HepG2 (cell line): ENCODE measurements at regions not wholly inside any gene's neighbourhood (a gene's known extent, or its start where the extent isn't known, plus 50 kb on each side); places are given as distances from the start of the nearest gene placed in this dataset.

Experiments used
- EHMT2 ChIP-seq: fragments of 200-600 bp; sonication (generic); IDR thresholded peaks from 2 replicates; pipeline ENCODE4 v1.7.0; 2017; ENCODE audit warnings: antibody characterized with exemption, low read depth, low read length, borderline replicate concordance
- FOXO1 ChIP-seq: sonication (generic); formaldehyde crosslinking; IDR thresholded peaks from 2 replicates; pipeline ENCODE4 v1.4.0; 2020; ENCODE audit warnings: missing genetic modification reagents
- KDM5B ChIP-seq: sonication (generic); formaldehyde crosslinking; IDR thresholded peaks from 2 replicates; pipeline ENCODE4 v1.4.0; 2020; ENCODE audit warnings: missing genetic modification reagents, mild to moderate bottlenecking, borderline replicate concordance
- MAFK ChIP-seq, 2 experiments: IDR thresholded peaks in 1 of 2; conservative IDR thresholded peaks in 1 of 2; 2 replicates each; pipeline ENCODE4 v1.6.1; 2011; ENCODE audit warnings: improper control_type of control experiment in 2 of 2, low read length in 2 of 2
- MTA3 ChIP-seq: sonication (generic); formaldehyde crosslinking; IDR thresholded peaks from 2 replicates; pipeline ENCODE4 v1.4.0; 2020; ENCODE audit warnings: missing genetic modification reagents
- POLR2AphosphoS5 ChIP-seq: IDR thresholded peaks from 2 replicates; pipeline ENCODE4 v1.6.1; 2012; ENCODE audit warnings: low read depth, low read length
- RBM22 ChIP-seq: fragments of 200-400 bp; formaldehyde crosslinking; optimal IDR thresholded peaks from 2 replicates; pipeline ENCODE3; 2017; ENCODE audit warnings: mild to moderate bottlenecking, low read length, moderate library complexity
- SOX5 ChIP-seq: IDR thresholded peaks from 2 replicates; pipeline ENCODE4 v1.6.1; 2016; ENCODE audit warnings: borderline replicate concordance
- TCF12 ChIP-seq, 2 experiments: fragments of 450-650 bp in 1 of 2; sonication (generic) in 1 of 2; formaldehyde crosslinking in 1 of 2; IDR thresholded peaks; 2 replicates each; pipeline versions ENCODE4 v1.6.1 to v1.8.0; 2017 to 2022; ENCODE audit warnings: antibody characterized with exemption in 1 of 2, mild to moderate bottlenecking in 1 of 2, missing genetic modification reagents in 1 of 2, moderate library complexity in 1 of 2
- ZBTB40 ChIP-seq, 2 experiments: fragments of 450-650 bp in 1 of 2; sonication (generic) in 1 of 2; formaldehyde crosslinking in 1 of 2; IDR thresholded peaks; 2 replicates each; pipeline versions ENCODE4 v1.6.1 to v1.8.0; 2016 to 2022; ENCODE audit warnings: antibody characterized with exemption in 1 of 2, mild to moderate bottlenecking in 1 of 2, missing genetic modification reagents in 1 of 2
- ZFP91 ChIP-seq: sonication (generic); formaldehyde crosslinking; IDR thresholded peaks from 2 replicates; pipeline ENCODE4 v1.9.0; 2022; ENCODE audit warnings: missing genetic modification reagents, mild to moderate bottlenecking, borderline replicate concordance
- ZNF160 ChIP-seq: sonication (generic); formaldehyde crosslinking; IDR thresholded peaks from 2 replicates; pipeline ENCODE4 v1.8.0; 2022; ENCODE audit warnings: mild to moderate bottlenecking, inconsistent platforms, missing genetic modification reagents
- ZNF225 ChIP-seq: sonication (generic); formaldehyde crosslinking; IDR thresholded peaks from 2 replicates; pipeline ENCODE4 v1.4.0; 2020; ENCODE audit warnings: mild to moderate bottlenecking, missing genetic modification reagents
- ZNF232 ChIP-seq: sonication (generic); formaldehyde crosslinking; IDR thresholded peaks from 2 replicates; pipeline ENCODE4 v1.4.0; 2020; ENCODE audit warnings: missing genetic modification reagents, borderline replicate concordance
- ZNF292 ChIP-seq: sonication (generic); formaldehyde crosslinking; IDR thresholded peaks from 2 replicates; pipeline ENCODE4 v1.8.1; 2022; ENCODE audit warnings: mild to moderate bottlenecking, low read depth, missing genetic modification reagents, borderline replicate concordance
- ZNF335 ChIP-seq: sonication (generic); formaldehyde crosslinking; IDR thresholded peaks from 2 replicates; pipeline ENCODE4 v1.4.0; 2020; ENCODE audit warnings: missing genetic modification reagents
- ZNF709 ChIP-seq: sonication (generic); formaldehyde crosslinking; IDR thresholded peaks from 2 replicates; pipeline ENCODE4 v1.5.0; 2020; ENCODE audit warnings: mild to moderate bottlenecking, missing genetic modification reagents
- ZNF792 ChIP-seq: IDR thresholded peaks from 2 replicates; pipeline ENCODE4 v1.6.1; 2016

DNA sequence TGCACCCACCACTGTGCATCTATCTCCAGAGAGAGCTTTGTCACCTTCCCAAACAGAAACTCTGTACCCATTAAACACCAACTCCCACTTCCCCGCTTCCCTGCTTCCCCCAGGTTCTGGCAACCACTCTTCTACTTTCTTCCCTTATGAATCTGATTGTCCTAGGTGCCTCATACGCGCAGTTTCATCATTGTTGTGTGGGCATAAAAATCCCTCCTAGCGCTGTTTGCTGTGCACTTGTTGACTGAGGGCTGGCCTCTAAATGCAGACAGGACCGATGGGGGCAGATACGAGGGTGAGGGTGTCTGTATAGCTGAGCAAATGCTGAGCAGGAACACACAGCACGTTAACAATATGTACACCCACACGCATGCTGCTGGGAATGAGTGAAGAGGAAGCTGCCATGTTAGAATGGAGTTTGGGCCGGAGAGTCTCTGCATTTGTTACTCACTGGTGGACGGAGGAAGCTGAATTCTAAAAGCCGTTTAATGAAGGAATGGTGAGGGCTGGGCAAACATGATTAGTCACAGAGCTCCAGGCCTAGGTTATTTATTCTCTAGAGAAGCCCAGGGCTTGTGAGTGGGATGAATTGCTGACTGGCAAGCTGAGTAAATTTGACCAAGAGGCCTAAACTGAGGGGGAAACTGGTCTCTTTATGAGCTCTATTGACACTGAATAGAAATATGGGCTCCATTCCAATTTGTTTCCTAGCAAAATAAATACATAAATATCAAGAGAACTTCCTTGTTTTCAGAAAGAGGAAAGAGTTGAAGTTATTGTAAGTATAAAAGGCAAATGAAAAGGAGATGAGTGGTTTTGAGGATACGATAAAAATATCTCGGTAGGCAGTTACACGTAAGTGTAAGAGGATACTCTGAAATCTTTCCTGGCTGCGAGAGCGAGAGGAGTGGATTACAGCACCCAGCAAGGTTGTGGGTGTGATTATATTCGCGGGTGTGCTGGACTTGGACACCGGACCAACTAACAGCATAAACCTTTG lies 95.9 kb upstream of the RPS6KA3 start (continued):
- TF ChIP-seq ZBTB40 (IDR thresholded peaks at IDR 0.05) (no peak), ZBTB40 (CRISPR knock-in tag; IDR thresholded peaks at IDR 0.05) (no peak; the same call in 1 of the 2 replicates), ZNF335 (CRISPR knock-in tag) (no peak), KDM5B (CRISPR knock-in tag) (no peak), ZNF709 (CRISPR knock-in tag) (no peak), EHMT2 (no peak), FOXO1 (no peak; the same call in 1 of the 2 replicates), ZNF160 (CRISPR knock-in tag) (no peak), MAFK (conservative IDR thresholded peaks at IDR 0.05 in 1 of 2, IDR thresholded peaks at IDR 0.05 in 1 of 2; ENCODE audit: low read length in 2 of 2) (peak; percentile 75 to 77), RBM22 (no peak), TCF12 (IDR thresholded peaks at IDR 0.05) (no peak), TCF12 (CRISPR knock-in tag; IDR thresholded peaks at IDR 0.05) (no peak), ZNF292 (CRISPR knock-in tag) (peak; percentile 40; the same call in 1 of the 2 replicates), ZNF792 (CRISPR knock-in tag) (no peak), POLR2AphosphoS5 (peak; percentile 73), MTA3 (CRISPR knock-in tag) (no peak), ZNF232 (CRISPR knock-in tag) (no peak), ZNF225 (CRISPR knock-in tag) (no peak), SOX5 (CRISPR knock-in tag) (peak; percentile 18; the same call in 1 of the 2 replicates), ZFP91 (CRISPR knock-in tag) (0 out of 2 replicates have a peak, but pooled peaks have one; percentile 23)
